ENCODE measurements at regions not wholly inside any gene's neighbourhood (a gene's known extent, or its start where the extent isn't known, plus 50 kb on each side); places are given as distances from the start of the nearest gene placed in this dataset.
"Not testable (repeated sequence)": the region's sequence is repeated elsewhere in the genome, so short reads cannot be mapped to it uniquely, and the experiment has no call there.

- no peak overlapping the region for H3K27ac ChIP-seq
- no peak for DNase-seq (ENCODE audit: low read depth, low spot score)
These were observed 79.5 kb upstream of the NEDD9 start for GRCh38 chr6:11311970-11312369.

DNA sequence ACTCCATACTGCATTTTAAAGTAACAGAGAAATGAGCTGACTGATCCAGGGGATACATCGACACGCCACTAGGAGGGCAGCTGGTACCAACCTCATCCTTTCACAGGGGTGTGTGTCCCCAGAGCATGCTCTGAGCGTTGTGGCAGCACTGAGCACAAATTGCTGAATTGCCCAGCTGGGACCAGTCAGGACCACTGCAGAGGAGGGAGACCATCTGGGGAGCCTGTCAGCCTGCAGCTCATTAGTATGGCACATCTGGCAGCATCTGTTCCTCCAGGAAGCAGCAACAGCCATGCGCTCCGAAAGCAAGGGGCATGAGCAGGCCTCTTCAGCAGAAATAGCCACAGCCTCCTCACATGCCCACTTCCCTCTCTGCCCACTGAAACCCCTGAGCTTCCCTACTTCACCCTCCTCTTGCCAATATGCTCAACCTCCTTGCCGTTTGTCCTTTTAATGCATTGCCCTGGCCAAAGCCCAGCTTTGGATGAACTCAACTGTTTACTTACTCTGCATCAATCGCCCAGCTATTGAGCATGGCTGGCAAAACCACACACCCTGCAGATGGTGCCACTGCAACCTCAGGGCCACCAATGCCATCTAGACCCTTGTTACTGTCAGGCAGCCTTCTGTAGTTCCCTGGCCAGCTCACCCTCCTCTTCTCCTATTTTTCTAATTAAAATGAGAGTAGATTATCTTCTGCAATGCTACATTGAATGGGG lies 77.6 kb upstream of the NEDD9 start:
- DNase-seq (ENCODE audit: low read depth, low spot score): no peak
- no peak overlapping the region for H3K27ac ChIP-seq

GRCh38 chr6:11307226-11307625 lies 74.8 kb upstream of the NEDD9 start:
- H3K27ac ChIP-seq: no peak overlapping the region
- DNase-seq (ENCODE audit: low read depth, low spot score): no peak

DNA sequence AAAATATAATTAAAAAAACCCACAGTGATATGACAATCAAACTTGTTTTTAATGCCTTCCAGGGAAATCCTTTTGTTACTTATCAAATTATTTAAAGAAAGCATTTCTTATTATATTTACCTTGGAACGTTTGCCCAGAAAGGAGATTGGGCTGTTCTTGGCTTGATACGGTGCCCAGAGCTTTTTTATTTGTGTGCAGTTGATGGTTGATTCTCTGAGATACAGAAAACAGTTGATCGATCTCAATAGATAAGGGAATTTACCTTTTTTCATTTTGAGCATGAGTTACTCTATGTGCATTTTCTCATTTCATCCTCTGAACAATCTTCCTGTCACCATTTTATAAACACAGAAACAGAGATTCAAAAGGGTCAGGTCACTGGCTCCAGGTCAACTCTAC lies 72.5 kb upstream of the NEDD9 start:
- no peak for DNase-seq (ENCODE audit: low read depth, low spot score)
- H3K27ac ChIP-seq: no peak overlapping the region

- not testable (repeated sequence) for DNase-seq (ENCODE audit: low read depth, low spot score); H3K27ac ChIP-seq
These were observed 67.5 kb upstream of the NEDD9 start for GRCh38 chr6:11299876-11300428.

GRCh38 chr6:11299421-11299784 lies 66.9 kb upstream of the NEDD9 start:
- DNase-seq (ENCODE audit: low read depth, low spot score); H3K27ac ChIP-seq: not testable (repeated sequence)

DNA sequence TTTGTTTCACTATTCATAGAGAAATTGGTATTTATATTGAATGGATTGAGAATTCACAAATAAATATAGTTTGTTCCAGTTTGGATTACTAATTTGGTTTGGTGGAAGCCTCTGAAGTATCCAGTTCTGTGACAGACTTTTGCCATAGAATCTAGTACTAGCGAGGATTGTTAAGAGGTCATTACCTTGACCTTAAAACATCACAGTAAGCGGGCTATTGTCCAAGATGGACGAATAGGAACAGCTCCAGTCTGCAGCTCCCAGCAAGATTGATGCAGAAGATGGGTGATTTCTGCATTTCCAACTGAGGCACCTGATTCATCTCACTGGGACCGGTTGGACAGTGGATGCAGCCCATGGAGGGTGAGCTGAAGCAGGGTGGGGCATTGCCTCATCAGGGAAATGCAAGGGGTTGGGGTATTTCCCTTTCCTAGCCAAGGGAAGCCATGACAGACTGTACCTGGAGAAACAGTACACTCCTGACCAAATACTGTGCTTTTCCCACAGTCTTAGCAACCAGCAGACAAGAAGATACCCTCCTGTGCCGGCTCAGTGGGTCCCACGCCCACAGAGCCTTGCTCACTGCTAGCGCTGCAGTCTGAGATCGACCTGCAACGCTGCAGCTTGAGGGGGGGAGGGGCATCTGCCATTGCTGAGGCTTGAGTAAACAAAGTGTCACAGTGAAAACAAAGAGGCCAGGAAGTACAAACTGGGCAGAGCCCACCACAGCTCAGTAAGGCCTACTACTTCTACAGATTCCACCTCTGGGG lies 66.4 kb upstream of the NEDD9 start:
- no peak for DNase-seq (ENCODE audit: low read depth, low spot score)
- no peak overlapping the region for H3K27ac ChIP-seq

DNA sequence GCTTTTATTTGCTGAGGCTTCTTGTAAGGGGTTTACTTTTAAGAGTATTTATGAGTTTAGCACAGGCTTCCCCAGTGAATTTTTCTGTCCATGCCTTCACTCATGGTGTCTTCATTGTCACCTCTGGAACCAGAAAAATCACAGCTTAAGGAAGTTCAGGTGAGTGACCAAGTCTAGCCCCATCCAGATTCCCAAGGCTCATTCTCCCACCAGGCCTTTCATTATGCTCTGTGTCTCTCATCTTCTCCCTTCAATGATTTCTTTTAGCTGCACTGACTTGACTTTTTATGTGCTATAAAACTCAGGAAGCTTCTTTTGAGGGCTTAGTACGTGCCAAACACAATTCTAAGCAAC lies 64.9 kb upstream of the NEDD9 start:
- H3K27ac ChIP-seq: no peak overlapping the region
- DNase-seq (ENCODE audit: low read depth, low spot score): no peak

GRCh38 chr6:11296449-11297375 lies 64.2 kb upstream of the NEDD9 start:
- no peak overlapping the region for H3K27ac ChIP-seq
- DNase-seq (ENCODE audit: low read depth, low spot score): no peak

DNA sequence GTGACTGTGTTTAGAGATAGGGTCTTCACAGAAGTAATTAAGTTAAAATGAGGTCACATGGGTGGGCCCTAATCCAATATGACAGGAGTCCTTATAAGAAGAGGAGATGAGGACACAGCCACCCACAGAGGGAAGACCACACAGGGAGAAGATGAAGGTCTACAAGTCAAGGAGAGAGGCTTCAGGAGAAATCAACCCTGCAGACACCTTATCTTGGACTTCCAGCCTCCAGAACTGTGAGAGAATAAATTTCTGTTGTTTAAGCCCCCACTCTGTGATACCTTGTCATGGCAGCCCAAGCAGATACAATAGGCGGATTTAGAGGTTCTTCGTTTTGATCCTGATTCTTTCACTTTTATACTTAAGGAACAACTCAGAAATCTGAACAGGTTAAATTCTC lies 63.5 kb upstream of the NEDD9 start:
- no peak for DNase-seq (ENCODE audit: low read depth, low spot score)
- no peak overlapping the region for H3K27ac ChIP-seq

DNA sequence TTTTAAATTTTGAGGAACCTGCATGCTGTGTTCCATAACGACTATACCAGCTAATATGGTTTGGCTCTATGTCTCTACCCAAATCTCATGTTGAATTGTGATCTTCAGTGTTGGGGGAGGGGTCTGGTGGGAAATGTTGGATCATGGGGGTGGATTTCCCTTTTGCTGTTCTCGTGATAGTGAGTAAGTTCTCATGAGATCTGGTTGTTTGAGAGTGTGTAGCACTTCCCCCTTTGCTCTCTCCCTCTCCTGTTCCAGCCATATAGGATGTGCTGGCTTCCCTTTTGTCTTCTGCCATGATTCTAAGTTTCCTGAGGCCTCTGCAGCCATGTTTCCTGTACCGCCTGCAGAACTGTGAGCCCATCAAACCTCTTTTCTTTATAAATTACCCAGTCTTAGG lies 61.8 kb upstream of the NEDD9 start:
- DNase-seq (ENCODE audit: low read depth, low spot score): no peak
- H3K27ac ChIP-seq: no peak overlapping the region

- DNase-seq (ENCODE audit: low read depth, low spot score): no peak
- H3K27ac ChIP-seq: no peak overlapping the region
These were observed 60.2 kb upstream of the NEDD9 start for GRCh38 chr6:11292594-11293236.

DNA sequence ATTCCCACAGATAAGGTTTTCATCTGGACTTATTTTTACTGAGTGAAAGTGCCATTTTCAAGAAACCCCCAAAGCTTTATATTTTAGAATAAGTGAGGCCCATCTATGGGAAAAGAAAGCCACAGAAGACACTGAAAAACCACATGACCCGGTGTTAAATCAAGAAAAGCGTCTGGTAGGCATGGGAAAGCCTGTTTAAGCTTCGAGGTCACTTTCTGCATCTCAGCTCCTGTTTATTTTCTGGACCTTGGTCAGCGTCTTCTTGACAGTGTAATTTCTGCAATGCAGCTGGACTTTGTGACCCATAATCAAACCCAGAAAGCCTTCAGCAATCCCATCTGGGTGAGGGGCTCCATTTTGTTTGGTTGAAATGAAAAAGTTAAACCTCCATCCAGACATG lies 59.6 kb upstream of the NEDD9 start:
- no peak overlapping the region for H3K27ac ChIP-seq
- DNase-seq (ENCODE audit: low read depth, low spot score): no peak

DNA sequence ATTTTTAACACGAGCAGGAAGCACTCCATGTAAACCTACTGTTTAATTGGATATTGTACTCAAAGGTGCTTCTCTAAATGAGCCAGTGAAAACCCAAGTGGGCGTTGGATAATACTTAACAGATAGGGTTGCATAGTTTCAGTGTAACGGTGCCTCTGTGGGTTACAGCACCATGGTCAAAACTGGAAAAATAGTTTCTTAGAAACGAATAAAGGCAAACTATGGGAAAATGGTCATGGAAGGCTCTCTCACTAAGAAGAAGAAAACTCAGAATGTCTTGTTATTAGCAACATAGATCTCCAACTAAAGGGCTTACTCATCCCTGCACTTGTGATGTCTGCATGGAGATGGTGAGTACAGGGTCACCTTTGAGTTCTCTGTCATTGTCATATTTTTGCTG lies 59.1 kb upstream of the NEDD9 start:
- no peak for DNase-seq (ENCODE audit: low read depth, low spot score)
- no peak overlapping the region for H3K27ac ChIP-seq

DNA sequence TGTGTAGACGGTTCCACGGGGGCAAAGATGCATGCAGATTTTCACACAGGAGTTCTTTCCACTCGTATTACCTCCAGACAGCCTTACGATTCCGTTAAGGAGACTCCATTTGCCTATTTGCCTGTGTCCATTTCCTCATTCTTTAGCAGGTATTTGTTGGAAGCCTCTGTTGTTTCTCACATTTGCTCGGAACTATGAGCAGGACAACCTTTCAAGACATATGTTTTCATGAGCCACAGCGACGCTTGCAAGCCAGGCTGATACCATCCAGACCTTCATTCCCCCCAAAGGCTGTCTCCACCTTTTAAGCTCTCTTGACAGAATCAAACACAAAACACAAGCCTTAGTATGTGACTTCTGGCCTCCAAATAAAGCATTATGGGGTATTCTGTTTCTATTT lies 57.6 kb upstream of the NEDD9 start:
- no peak for DNase-seq (ENCODE audit: low read depth, low spot score)
- H3K27ac ChIP-seq: no peak overlapping the region

DNA sequence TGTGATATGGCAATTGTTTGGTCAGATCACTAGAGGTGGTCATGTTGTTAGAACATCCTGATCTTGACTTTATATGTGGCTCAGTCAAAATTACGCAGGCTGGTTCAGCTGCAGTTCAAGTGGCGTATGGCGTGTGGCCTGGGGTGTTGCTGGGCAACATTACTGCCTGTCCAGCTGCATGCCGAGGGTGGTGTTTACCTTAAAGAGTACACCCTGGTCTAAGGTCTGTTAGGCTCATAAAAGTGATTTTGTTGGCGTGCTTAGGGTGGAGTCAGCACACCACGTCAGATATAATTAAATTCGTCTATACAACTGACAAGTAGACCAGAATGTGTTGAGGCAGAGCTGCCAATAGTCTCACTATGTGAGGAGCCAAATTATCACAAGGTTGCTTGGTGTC lies 55.6 kb upstream of the NEDD9 start:
- no peak overlapping the region for H3K27ac ChIP-seq
- DNase-seq (ENCODE audit: low read depth, low spot score): peak; percentile 24

GRCh38 chr6:11284996-11285395 lies 52.5 kb upstream of the NEDD9 start:
- no peak overlapping the region for H3K27ac ChIP-seq
- no peak for DNase-seq (ENCODE audit: low read depth, low spot score)

GRCh38 chr6:11283629-11284028 lies 51.2 kb upstream of the NEDD9 start:
- no peak for DNase-seq (ENCODE audit: low read depth, low spot score)

DNA sequence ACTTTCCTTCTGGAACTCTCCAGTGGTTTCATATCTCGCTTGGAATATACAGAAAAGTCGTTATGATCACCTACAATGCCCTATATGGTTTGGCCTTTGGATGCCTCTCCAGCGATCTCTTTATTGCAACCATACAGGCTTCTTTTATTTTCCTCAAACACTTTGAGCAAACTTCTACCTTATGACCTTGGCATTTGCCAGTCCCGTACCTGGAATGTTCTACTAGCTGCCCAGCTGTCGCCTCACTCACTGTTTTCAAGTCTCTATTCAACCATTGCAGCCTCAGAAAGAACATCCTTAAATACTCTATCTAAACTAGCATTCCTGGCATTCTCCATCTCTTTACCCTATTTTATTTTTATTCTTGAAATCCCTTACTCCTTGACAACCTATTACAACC lies 50.4 kb upstream of the NEDD9 start:
- DNase-seq (ENCODE audit: low read depth, low spot score): no peak
- H3K27ac ChIP-seq: no peak overlapping the region

More at GRCh38 chr6:11283629-11284028, 51.2 kb upstream of the NEDD9 start:
- no peak overlapping the region for H3K27ac ChIP-seq

Measured in epithelial cell of prostate (primary cell).